ENCODE measurements at regions not wholly inside any gene's neighbourhood (a gene's known extent, or its start where the extent isn't known, plus 50 kb on each side); places are given as distances from the start of the nearest gene placed in this dataset.

- intact Hi-C loops (cut with micrococcal nuclease), result no loop called here
Observed at GRCh38 chr13:111449041-111449440, 128.6 kb downstream of the TEX29 start.

DNA sequence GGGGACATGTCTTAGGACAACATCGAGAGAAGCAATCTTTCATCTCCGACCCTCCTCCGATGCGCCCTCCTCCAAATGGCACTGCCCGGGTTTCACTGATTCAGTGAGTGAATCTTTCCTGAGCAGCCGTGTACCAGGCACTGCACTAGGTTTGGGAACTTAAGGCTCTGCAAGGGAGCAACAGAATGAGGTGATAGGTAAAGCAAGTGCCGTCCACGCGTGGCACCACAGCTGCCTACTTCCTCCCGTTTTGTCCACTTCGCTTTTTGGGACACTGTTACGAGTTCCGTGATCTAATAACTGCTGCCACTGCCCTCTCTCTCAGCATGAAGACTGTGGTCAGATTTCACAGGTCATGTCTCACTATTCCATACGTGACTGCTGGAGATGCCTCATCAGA, 131.0 kb downstream of the TEX29 start:
- intact Hi-C loops (cut with micrococcal nuclease), result no loop called here

- intact Hi-C loops (cut with micrococcal nuclease), result no loop called here
Observed at GRCh38 chr13:111456452-111457230, 136.2 kb downstream of the TEX29 start.

- intact Hi-C loops (cut with micrococcal nuclease), result no loop called here
Observed at GRCh38 chr13:111458001-111458531, 137.6 kb downstream of the TEX29 start.

DNA sequence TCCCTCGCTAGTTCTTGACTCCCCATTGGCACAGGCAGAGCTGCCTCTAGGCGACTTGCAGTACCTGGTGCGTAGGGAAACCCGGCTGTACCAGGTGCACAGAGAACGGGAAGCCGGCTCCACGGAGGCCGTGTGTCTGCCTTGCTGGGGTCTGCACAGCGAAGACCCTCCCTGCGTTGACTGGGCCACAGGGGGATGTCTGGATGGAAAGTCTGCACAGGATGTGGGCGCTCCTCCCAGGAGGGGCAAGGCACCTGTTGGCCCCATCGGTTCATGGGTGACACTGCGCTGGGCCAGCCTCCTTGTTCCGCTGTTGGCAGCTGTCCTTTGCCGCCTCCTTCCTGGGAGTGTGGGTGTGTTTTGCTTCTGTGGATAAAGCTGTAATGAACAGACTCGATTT, 138.3 kb downstream of the TEX29 start:
- intact Hi-C loops (cut with micrococcal nuclease), result no loop called here

DNA sequence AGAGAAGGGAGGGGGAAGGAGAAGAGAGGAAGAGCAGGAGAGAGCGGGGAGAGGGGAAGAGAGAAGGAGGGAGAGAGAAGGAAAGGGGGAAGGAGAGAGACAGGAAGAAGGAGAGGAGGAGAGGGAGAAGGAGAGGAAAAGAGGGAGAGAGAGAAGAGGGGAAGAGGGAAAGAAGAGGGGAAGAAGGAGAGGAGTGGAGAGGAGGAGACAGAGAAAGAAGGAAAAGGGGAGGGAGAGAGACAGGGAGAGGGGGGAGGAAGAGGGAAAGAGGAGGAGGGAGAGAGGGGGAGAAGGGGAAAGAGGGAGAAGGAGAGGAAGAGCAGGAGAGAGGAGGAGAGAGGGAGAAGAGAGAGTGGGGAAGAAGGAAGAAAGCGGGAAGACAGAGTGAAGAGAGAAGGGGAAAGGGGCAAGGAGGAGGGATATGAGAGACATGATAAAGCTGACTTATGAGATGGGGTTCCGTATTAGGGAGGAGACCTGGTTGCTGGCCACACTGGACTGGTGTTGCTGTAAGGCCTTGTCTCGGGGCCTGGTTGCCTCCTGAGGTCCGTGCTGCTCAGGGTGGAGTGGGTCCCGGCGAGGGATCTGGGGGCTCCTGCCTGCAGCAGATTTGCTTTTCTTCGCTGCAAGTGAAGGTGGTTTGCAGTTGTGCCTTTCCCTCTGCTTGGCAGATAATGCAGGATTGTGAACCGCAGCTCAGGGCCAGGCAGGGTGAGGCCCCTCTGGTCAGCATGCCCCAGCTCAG, 139.5 kb downstream of the TEX29 start:
- intact Hi-C loops (cut with micrococcal nuclease), result no loop called here

DNA sequence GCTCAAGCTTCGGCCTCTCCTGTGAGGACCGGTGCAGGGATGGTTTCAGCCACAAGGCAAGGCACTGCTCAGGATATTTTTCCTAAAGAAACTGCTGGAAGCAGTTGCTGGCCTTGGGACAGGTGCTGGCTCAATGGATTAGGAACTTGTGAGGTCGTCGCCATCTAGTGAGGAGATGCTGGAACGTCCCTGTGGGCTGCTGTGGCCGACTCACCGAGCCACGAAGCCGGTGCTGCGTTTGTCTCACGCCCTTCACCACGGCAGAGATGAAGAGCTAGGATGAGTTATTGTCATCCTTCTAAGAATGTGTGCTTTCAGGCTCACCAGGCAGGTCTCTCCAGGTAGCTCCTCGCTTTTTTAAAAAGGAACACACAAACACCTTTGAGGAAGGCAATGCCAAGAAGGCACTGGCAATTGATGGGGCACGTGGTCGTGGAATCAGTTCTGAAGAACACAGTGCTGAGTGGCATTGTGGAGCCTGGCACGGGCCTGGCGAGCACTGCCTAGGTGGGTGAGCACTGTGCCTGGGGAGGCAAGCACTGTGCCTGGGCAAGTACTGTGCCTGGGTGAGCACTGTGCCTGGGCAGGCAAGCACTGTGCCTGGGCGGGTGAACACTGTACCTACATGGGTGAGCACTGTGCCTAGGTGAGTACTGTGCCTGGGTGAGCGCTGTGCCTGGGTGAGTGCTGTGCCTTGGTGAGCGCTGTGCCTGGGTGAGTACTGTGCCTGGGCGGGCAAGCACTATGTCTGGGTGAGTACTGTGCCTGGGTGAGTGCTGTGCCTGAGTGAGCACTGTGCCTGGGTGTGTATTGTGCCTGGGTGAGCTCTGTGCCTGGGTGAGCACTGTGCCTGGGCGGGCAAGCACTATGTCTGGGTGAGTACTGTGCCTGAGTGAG, 140.4 kb downstream of the TEX29 start:
- intact Hi-C loops (cut with micrococcal nuclease), result no loop called here

DNA sequence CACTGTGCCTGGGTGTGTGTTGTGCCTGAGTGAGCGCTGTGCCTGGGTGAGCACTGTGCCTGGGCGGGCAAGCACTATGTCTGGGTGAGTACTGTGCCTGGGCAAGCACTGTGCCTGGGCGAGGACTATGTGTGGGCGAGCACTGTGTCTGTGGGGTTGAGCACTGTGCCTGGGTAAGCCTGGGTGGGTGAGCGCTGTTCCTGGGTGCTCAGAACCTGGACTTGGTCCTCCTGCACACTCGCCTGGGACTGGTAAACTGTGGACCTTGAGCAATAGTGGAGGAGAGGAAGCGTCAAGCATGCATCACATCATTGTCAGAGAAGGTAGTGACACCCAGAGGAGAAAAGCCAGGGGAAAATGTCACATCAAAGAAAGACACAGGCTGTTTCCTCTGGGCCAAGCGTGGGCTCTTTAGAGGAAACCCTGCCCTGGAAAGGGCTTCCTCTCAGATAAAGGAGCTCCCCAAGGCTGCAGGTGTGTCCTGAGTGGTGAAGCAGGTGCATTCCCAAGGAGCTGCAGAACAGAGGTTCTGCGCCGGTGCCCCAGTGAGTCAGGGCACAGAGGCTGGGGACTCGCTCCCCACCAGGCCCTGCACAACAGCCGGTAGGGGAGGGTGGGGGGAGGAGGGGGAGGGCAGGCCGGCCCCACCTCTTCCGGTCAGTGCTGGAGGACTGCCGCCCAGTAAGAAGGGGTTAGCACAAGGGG, 141.2 kb downstream of the TEX29 start:
- intact Hi-C loops (cut with micrococcal nuclease), result no loop called here

- intact Hi-C loops (cut with micrococcal nuclease), result no loop called here
Observed at GRCh38 chr13:111462221-111462764, 141.9 kb downstream of the TEX29 start.

GRCh38 chr13:111462944-111463343, 142.5 kb downstream of the TEX29 start:
- intact Hi-C loops (cut with micrococcal nuclease), result no loop called here

GRCh38 chr13:111467111-111467890, 146.9 kb downstream of the TEX29 start:
- intact Hi-C loops (cut with micrococcal nuclease), result no loop called here

- intact Hi-C loops (cut with micrococcal nuclease), result no loop called here
Observed at GRCh38 chr13:111468037-111468959, 147.9 kb downstream of the TEX29 start.

DNA sequence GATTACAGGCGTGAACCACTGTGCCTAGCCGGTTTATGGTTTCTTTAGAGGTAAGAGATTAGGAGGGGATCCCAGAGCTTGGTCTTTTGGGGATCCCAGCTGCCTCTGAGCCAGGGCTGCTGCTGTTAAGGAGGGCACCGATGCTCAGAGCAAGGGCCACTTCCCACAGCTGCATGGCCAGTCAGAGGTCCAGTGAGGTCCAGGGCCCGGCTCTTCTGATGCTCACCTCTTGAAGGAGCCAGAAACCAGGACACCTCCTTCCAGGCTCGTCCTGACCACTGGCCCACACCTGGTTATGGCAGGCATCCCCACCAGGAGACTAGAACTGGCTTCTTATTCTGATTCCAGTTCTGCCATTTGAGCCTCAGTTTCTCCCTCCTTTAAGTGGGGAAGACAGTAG, 149.0 kb downstream of the TEX29 start:
- intact Hi-C loops (cut with micrococcal nuclease), result no loop called here

- intact Hi-C loops (cut with micrococcal nuclease), result no loop called here
Observed at GRCh38 chr13:111469916-111470506, 149.6 kb downstream of the TEX29 start.

DNA sequence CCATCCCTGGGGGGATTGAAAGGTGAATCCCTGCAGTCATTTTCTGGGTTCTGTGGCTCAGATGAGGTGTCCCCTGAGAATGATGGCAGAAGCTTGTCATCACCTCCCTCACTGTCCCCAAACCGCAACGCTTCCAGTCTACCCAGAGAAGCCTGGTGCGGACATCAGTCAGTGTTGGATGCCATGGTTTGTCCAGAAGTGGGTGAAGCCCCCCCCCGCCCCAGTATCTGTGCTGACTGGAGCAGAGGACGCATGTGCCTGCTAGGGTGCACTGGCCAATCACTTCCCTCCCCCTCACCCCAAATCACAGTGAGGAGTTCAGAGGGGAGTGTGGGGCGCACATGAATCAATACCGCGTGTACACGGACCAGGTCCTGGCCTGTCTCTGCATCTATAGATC, 150.5 kb downstream of the TEX29 start:
- intact Hi-C loops (cut with micrococcal nuclease), result no loop called here

GRCh38 chr13:111472083-111472482, 151.6 kb downstream of the TEX29 start:
- intact Hi-C loops (cut with micrococcal nuclease), result no loop called here

DNA sequence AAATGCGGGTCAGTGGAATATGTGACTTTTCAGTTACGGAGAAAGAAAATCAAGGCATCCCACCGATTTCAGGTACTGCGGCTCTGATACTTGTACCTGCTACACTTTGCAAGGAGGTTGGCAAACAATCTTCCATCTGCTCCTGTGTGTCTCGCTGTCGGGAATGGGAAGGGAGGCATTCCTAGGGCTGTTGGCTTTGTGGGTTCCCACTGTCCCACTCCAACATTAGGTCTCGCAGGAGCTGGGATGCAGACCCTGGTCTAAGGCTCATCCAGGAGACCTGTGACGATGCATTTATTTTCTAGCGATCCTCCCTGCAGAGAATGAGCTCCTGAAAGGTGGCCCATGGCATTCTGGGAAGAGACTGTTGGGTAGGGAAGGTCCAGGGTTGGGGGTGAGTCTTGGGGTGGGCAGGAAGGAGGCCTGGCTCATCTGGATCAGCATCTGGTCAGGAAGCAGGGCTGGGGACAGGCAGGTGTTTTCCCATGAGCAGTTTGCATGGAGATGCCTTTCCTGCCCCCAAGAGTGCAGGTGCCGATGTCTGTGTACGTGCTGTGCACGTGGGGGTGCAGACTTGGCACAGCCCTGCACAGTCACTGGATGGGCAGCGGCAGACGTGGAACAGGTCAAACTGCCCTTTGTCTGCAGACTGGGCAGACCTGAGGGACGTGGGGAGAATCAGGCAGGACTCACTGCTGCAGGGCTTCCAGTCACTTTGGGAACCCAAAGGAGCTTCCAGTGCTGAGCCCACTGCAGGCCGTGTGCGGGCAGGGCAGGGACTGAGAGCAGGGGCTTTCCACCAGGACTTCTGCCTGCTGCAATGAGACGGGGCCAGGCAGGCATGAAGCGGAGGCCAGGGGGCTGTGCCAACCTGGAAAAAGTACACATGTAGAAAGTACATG, 152.4 kb downstream of the TEX29 start:
- intact Hi-C loops (cut with micrococcal nuclease), result no loop called here
